ENCODE measurements at regions not wholly inside any gene's neighbourhood (a gene's known extent, or its start where the extent isn't known, plus 50 kb on each side); places are given as distances from the start of the nearest gene placed in this dataset.
A peak's percentile ranks its signal among the peaks of the same experiment; 100 is the strongest.
"Not testable (repeated sequence)": the region's sequence is repeated elsewhere in the genome, so short reads cannot be mapped to it uniquely, and the experiment has no call there.

- H3K36me3 Mint-ChIP-seq (ENCODE audit: low read depth); ATAC-seq; H3K4me1 Mint-ChIP-seq; H3K27me3 Mint-ChIP-seq; H3K9me3 Mint-ChIP-seq; DNase-seq: not testable (repeated sequence)
- H3K27ac Mint-ChIP-seq, result peak overlapping the region; percentile 49
- H3K4me3 Mint-ChIP-seq, result peak overlapping the region; percentile 78
Measured at GRCh38 chr2:156254637-156255067, 77.9 kb downstream of the NR4A2 start.

GRCh38 chr2:156253765-156254164 is 78.8 kb downstream of the NR4A2 start:
- ATAC-seq (no peak), DNase-seq (no peak)
- Mint-ChIP-seq H3K4me3 (peak overlapping the region; percentile 78), H3K27ac (no peak overlapping the region), H3K36me3 (ENCODE audit: low read depth) (no peaks in the 10 kb centered on the region), H3K4me1 (no peaks in the 10 kb centered on the region), H3K27me3 (peaks cover 3% of the 10 kb centered on the region), H3K9me3 (peaks cover 3% of the 10 kb centered on the region)

GRCh38 chr2:156242874-156243273 is 89.6 kb downstream of the NR4A2 start:
- no peak overlapping the region for H3K27ac Mint-ChIP-seq
- no peak for ATAC-seq

GRCh38 chr2:156237558-156237957 is 95.0 kb downstream of the NR4A2 start:
- Mint-ChIP-seq H3K27me3 (no peaks in the 10 kb centered on the region), H3K4me1 (no peaks in the 10 kb centered on the region), H3K36me3 (ENCODE audit: low read depth) (no peaks in the 10 kb centered on the region), H3K27ac (no peak overlapping the region), H3K9me3 (peaks cover 13% of the 10 kb centered on the region), H3K4me3 (no peak overlapping the region)
- no peak for DNase-seq
- ATAC-seq, result no peak

More at GRCh38 chr2:156242874-156243273, 89.6 kb downstream of the NR4A2 start:
- H3K36me3 Mint-ChIP-seq (ENCODE audit: low read depth), result no peaks in the 10 kb centered on the region
- no peaks in the 10 kb centered on the region for H3K4me1 Mint-ChIP-seq
- H3K27me3 Mint-ChIP-seq, result no peaks in the 10 kb centered on the region
- peaks cover 4% of the 10 kb centered on the region for H3K9me3 Mint-ChIP-seq
- DNase-seq, result no peak
- no peak overlapping the region for H3K4me3 Mint-ChIP-seq

GRCh38 chr2:156229724-156230362 is 102.7 kb downstream of the NR4A2 start:
- Mint-ChIP-seq H3K4me3 (no peak overlapping the region), H3K36me3 (ENCODE audit: low read depth) (no peaks in the 10 kb centered on the region), H3K27me3 (peaks cover 4% of the 10 kb centered on the region), H3K4me1 (no peaks in the 10 kb centered on the region), H3K27ac (no peak overlapping the region), H3K9me3 (peaks cover 18% of the 10 kb centered on the region)
- DNase-seq (no peak), ATAC-seq (no peak)

- not testable (repeated sequence) for ATAC-seq; H3K27ac Mint-ChIP-seq; H3K4me3 Mint-ChIP-seq; DNase-seq; H3K36me3 Mint-ChIP-seq (ENCODE audit: low read depth); H3K4me1 Mint-ChIP-seq
- peaks cover 10% of the 10 kb centered on the region for H3K27me3 Mint-ChIP-seq
- H3K9me3 Mint-ChIP-seq, result peaks cover 40% of the 10 kb centered on the region
Measured at GRCh38 chr2:156223328-156223727, 109.2 kb downstream of the NR4A2 start.

DNA sequence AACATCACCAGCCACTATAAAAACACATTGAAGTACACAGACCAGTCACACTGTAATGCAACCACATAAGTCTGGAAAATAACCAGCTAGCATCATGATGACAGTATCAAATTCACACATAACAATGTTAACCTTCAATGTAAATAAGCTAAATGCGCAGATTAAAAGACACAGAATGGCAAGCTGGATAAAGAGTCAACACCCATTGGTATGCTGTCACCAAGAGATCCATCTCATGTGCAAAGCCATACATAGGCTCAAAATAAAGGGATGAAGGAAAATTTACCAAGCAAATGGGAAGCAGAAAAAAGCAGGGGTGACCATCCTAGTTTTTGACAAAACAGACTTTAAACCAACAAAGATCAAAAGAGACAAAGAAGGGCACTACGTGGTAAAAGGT is 110.8 kb downstream of the NR4A2 start:
- DNase-seq, result no peak
- peaks cover 8% of the 10 kb centered on the region for H3K27me3 Mint-ChIP-seq
- peaks cover 40% of the 10 kb centered on the region for H3K9me3 Mint-ChIP-seq
- H3K27ac Mint-ChIP-seq, result no peak overlapping the region
- H3K36me3 Mint-ChIP-seq (ENCODE audit: low read depth), result peaks cover 2% of the 10 kb centered on the region
- H3K4me1 Mint-ChIP-seq, result no peaks in the 10 kb centered on the region
- H3K4me3 Mint-ChIP-seq, result no peak overlapping the region
- no peak for ATAC-seq

GRCh38 chr2:156219491-156220100 is 112.9 kb downstream of the NR4A2 start:
- peaks cover 10% of the 10 kb centered on the region for H3K27me3 Mint-ChIP-seq
- peaks cover 2% of the 10 kb centered on the region for H3K36me3 Mint-ChIP-seq (ENCODE audit: low read depth)
- no peak for DNase-seq
- ATAC-seq, result no peak
- peaks cover 34% of the 10 kb centered on the region for H3K9me3 Mint-ChIP-seq
- H3K4me3 Mint-ChIP-seq, result no peak overlapping the region
- no peaks in the 10 kb centered on the region for H3K4me1 Mint-ChIP-seq
- no peak overlapping the region for H3K27ac Mint-ChIP-seq

DNA sequence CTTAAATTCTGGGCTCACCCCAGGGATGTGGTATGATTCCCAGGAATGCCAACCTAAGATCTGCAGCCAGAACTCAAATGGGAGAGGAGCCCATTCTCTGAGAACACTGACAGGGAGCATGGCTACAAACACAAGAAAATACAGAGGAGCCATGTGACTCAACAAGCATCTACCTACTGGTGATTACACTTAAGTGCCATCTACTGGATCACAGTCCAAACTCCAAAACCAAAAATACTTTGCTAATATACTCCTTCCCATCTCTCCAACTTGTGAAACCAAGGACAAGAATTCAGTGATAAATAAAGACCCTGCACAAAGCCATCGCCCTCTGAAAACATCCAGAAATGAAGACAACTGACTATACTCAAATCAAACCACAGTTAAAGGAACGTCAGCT is 116.9 kb downstream of the NR4A2 start:
- peaks cover 2% of the 10 kb centered on the region for H3K36me3 Mint-ChIP-seq (ENCODE audit: low read depth)
- DNase-seq (no peak), ATAC-seq (no peak)
- H3K4me1 Mint-ChIP-seq, result no peaks in the 10 kb centered on the region
- H3K4me3 Mint-ChIP-seq, result no peak overlapping the region
- peaks cover 13% of the 10 kb centered on the region for H3K27me3 Mint-ChIP-seq
- H3K27ac Mint-ChIP-seq, result no peak overlapping the region
- peaks cover 5% of the 10 kb centered on the region for H3K9me3 Mint-ChIP-seq

DNA sequence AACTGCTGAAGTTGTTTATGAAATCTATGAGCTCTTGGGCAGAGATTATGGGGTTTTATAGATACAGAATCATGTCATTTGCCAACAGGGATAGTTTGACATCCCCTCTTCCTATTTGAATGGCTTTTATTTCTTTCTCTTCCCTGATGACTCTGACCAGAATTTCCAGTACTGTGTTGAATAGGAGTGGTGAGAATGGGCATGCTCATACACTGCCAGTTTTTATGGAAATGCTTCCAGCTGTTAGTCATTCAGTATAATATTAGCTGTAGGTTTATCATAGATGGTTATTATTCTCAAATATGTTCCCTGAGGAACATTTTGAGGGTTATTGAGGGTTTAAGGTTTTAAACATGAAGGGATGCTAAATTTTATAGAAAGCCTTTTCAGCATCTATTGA is 121.2 kb downstream of the NR4A2 start:
- DNase-seq, result no peak
- Mint-ChIP-seq H3K36me3 (ENCODE audit: low read depth) (no peaks in the 10 kb centered on the region), H3K27me3 (peaks cover 11% of the 10 kb centered on the region), H3K4me3 (no peak overlapping the region), H3K4me1 (no peaks in the 10 kb centered on the region), H3K9me3 (no peaks in the 10 kb centered on the region), H3K27ac (no peak overlapping the region)
- ATAC-seq, result no peak

- no peaks in the 10 kb centered on the region for H3K4me1 Mint-ChIP-seq
- no peak overlapping the region for H3K27ac Mint-ChIP-seq
- H3K36me3 Mint-ChIP-seq (ENCODE audit: low read depth), result no peaks in the 10 kb centered on the region
- H3K9me3 Mint-ChIP-seq, result no peaks in the 10 kb centered on the region
- ATAC-seq (no peak), DNase-seq (no peak)
- H3K27me3 Mint-ChIP-seq, result peaks cover 6% of the 10 kb centered on the region
- no peak overlapping the region for H3K4me3 Mint-ChIP-seq
Measured at GRCh38 chr2:156206355-156206754, 126.2 kb downstream of the NR4A2 start.

- H3K36me3 Mint-ChIP-seq (ENCODE audit: low read depth), result no peaks in the 10 kb centered on the region
- H3K4me1 Mint-ChIP-seq, result no peaks in the 10 kb centered on the region
Measured at GRCh38 chr2:156199588-156199987, 132.9 kb downstream of the NR4A2 start.

DNA sequence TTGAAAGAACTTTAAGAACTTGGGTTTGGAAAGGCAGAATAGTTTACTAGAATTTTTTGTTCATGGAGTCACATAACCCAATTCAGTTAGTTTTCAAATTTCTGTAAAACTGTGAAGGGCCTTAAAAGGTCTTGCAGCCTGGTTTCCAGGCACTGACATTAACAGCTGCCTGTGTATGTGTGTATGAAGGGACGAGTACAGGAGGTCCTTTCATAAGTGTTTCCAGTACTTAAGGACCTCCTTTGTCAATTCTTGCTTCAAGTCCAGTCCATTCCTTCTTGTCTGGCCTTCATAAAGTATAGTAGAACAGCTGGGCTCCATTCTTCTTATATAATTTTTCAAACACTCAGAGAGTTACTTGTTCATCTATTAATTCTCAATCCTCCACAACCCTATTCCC is 136.5 kb downstream of the NR4A2 start:
- H3K27me3 Mint-ChIP-seq, result peaks cover 7% of the 10 kb centered on the region
- no peak for DNase-seq
- H3K4me1 Mint-ChIP-seq, result peaks cover 21% of the 10 kb centered on the region
- no peaks in the 10 kb centered on the region for H3K9me3 Mint-ChIP-seq
- H3K36me3 Mint-ChIP-seq (ENCODE audit: low read depth), result no peaks in the 10 kb centered on the region
- H3K4me3 Mint-ChIP-seq, result no peak overlapping the region
- no peak for ATAC-seq
- no peak overlapping the region for H3K27ac Mint-ChIP-seq

More at GRCh38 chr2:156199588-156199987, 132.9 kb downstream of the NR4A2 start:
- ATAC-seq (no peak), DNase-seq (no peak)
- H3K9me3 Mint-ChIP-seq, result no peaks in the 10 kb centered on the region
- no peak overlapping the region for H3K27ac Mint-ChIP-seq
- H3K27me3 Mint-ChIP-seq, result peaks cover 16% of the 10 kb centered on the region
- no peak overlapping the region for H3K4me3 Mint-ChIP-seq

- Mint-ChIP-seq H3K9me3 (no peaks in the 10 kb centered on the region), H3K4me1 (peaks cover 21% of the 10 kb centered on the region), H3K4me3 (no peak overlapping the region), H3K27ac (peak overlapping the region; percentile 74), H3K27me3 (no peaks in the 10 kb centered on the region), H3K36me3 (ENCODE audit: low read depth) (no peaks in the 10 kb centered on the region)
- no peak for DNase-seq
- peak; percentile 63 for ATAC-seq
Measured at GRCh38 chr2:156192468-156192867, 140.1 kb downstream of the NR4A2 start.

DNA sequence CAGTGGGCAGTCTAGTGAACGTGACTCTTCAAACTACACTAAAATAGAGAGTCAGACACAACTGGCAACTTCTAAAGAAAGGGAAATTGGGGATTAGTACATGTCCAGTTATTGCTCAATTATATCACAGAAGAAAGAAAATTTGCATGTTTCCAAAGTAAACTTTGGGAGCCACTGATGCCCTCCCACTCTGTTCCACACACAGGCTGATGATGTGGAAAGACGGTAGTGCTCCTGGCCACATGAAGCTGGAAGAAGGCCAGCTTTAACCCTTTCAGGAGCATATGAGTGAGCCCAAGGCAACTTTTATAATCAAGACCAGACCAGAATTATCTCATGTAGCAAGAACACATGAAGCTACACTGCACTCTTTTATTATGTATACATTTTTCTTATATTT is 141.0 kb downstream of the NR4A2 start:
- Mint-ChIP-seq H3K27me3 (no peaks in the 10 kb centered on the region), H3K36me3 (ENCODE audit: low read depth) (no peaks in the 10 kb centered on the region), H3K4me3 (no peak overlapping the region), H3K9me3 (no peaks in the 10 kb centered on the region), H3K27ac (no peak overlapping the region), H3K4me1 (peaks cover 21% of the 10 kb centered on the region)
- DNase-seq, result no peak
- ATAC-seq, result peak; percentile 27

All from activated naive CD8-positive, alpha-beta T cell treated with anti-CD3 and anti-CD28 coated beads, Interleukin-2, amount 50 U/mL, for 24 hours (primary cell).